Karpas-422 (cell line): ENCODE measurements at regions not wholly inside any gene's neighbourhood (a gene's known extent, or its start where the extent isn't known, plus 50 kb on each side); places are given as distances from the start of the nearest gene placed in this dataset.

ENCODE experiments used
- DNase-seq: peaks from one replicate; pipeline ENCODE4 v3.0.0-alpha.2; 2015
- H2AFZ ChIP-seq: fragments of 200-600 bp; sonication (generic); 2 replicates; pipeline ENCODE4 v1.6.1; 2014; ENCODE audit warnings: antibody characterized with exemption, low read length, mixed read lengths
- H3K27ac ChIP-seq: fragments of 200-600 bp; sonication (generic); 2 replicates; pipeline ENCODE4 v1.5.1; 2014; ENCODE audit warnings: mild to moderate bottlenecking, low read length, moderate library complexity
- H3K27me3 ChIP-seq: fragments of 200-600 bp; sonication (generic); 2 replicates; pipeline ENCODE4 v1.6.1; 2014; ENCODE audit warnings: low read length, mixed read lengths
- H3K36me3 ChIP-seq: fragments of 200-600 bp; sonication (generic); 2 replicates; pipeline ENCODE4 v1.6.1; 2014; ENCODE audit warnings: low read length, mixed read lengths; ENCODE audit not compliant: insufficient read depth
- H3K4me1 ChIP-seq: fragments of 200-600 bp; sonication (generic); 2 replicates; pipeline ENCODE4 v1.6.1; 2014; ENCODE audit warnings: mild to moderate bottlenecking, low read length, mixed read lengths
- H3K4me2 ChIP-seq: fragments of 200-600 bp; sonication (generic); 2 replicates; pipeline ENCODE4 v1.6.1; 2014; ENCODE audit warnings: low read length, low read depth, mild to moderate bottlenecking; ENCODE audit not compliant: poor library complexity, severe bottlenecking
- H3K4me3 ChIP-seq: fragments of 200-600 bp; sonication (generic); 2 replicates; pipeline ENCODE4 v1.5.1; 2014; ENCODE audit warnings: mild to moderate bottlenecking, antibody characterized with exemption, low read length, mixed read lengths
- H3K79me2 ChIP-seq: fragments of 200-600 bp; sonication (generic); 2 replicates; pipeline ENCODE4 v1.6.1; 2014; ENCODE audit warnings: mild to moderate bottlenecking, low read length, mixed read lengths
- H3K9ac ChIP-seq: fragments of 200-600 bp; sonication (generic); 2 replicates; pipeline ENCODE4 v1.6.0; 2014; ENCODE audit warnings: low read length
- H3K9me2 ChIP-seq: fragments of 200-600 bp; sonication (generic), shearing (Covaris generic); replicated peaks from 2 replicates; pipeline ENCODE4 v1.6.0; 2014; ENCODE audit warnings: mild to moderate bottlenecking, low read length, moderate library complexity; ENCODE audit not compliant: insufficient read depth
- H3K9me3 ChIP-seq: fragments of 300-700, 200-600 bp; sonication (generic); 2 replicates; pipeline ENCODE4 v1.6.1; 2014; ENCODE audit warnings: low read length, mixed read lengths
- H4K20me1 ChIP-seq: fragments of 200-600 bp; sonication (generic); 2 replicates; pipeline ENCODE4 v1.6.1; 2014; ENCODE audit warnings: mild to moderate bottlenecking, antibody characterized with exemption, low read length, low read depth; ENCODE audit not compliant: insufficient read depth

DNA sequence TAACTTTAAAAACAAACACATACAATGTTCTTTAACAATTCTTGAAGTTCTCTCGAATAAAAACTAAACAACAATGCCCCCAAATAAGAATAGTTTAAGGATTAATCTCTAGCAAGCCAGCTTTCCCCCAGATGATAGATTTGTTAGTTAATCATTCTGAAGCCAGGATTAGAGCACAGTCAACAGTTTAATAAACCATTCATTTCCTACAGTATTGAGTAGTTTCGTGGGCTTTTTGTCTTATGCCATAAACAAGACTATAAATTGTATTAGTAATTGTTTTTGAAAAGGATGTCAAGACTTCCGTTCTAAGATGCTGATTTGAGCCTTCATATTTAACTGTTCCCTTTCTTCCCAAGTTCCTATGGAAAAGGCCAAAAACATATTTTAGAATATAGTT, 136.6 kb downstream of the PIK3R1 start:
- Histone ChIP-seq H3K27me3 (no peaks in the 10 kb centered on the region), H3K9me2 (no peaks in the 10 kb centered on the region), H3K4me1 (no peaks in the 10 kb centered on the region), H3K36me3 (no peaks in the 10 kb centered on the region), H2AFZ (no peak overlapping the region), H3K4me2 (no peak overlapping the region), H3K4me3 (no peak overlapping the region), H4K20me1 (no peaks in the 10 kb centered on the region), H3K9ac (no peak overlapping the region), H3K27ac (no peak overlapping the region), H3K9me3 (no peaks in the 10 kb centered on the region), H3K79me2 (no peaks in the 10 kb centered on the region)
- DNase-seq: no peak

GRCh38 chr5:68353605-68354004, 138.0 kb downstream of the PIK3R1 start:
- H3K4me3 ChIP-seq: no peak overlapping the region
- H4K20me1 ChIP-seq: no peaks in the 10 kb centered on the region
- H3K79me2 ChIP-seq: no peaks in the 10 kb centered on the region
- no peaks in the 10 kb centered on the region for H3K9me3 ChIP-seq
- DNase-seq: no peak
- H3K36me3 ChIP-seq: no peaks in the 10 kb centered on the region
- H3K9me2 ChIP-seq: no peaks in the 10 kb centered on the region
- no peak overlapping the region for H3K9ac ChIP-seq
- H3K4me2 ChIP-seq: no peak overlapping the region
- H3K4me1 ChIP-seq: no peaks in the 10 kb centered on the region
- no peak overlapping the region for H2AFZ ChIP-seq
- H3K27ac ChIP-seq: no peak overlapping the region
- no peaks in the 10 kb centered on the region for H3K27me3 ChIP-seq

- Histone ChIP-seq H3K27ac (no peak overlapping the region), H3K27me3 (no peaks in the 10 kb centered on the region), H3K9me3 (no peaks in the 10 kb centered on the region), H3K4me3 (no peak overlapping the region), H3K79me2 (no peaks in the 10 kb centered on the region), H3K36me3 (no peaks in the 10 kb centered on the region), H4K20me1 (no peaks in the 10 kb centered on the region), H3K4me2 (no peak overlapping the region), H3K9me2 (no peaks in the 10 kb centered on the region), H3K4me1 (no peaks in the 10 kb centered on the region), H3K9ac (no peak overlapping the region), H2AFZ (no peak overlapping the region)
- DNase-seq: no peak
Measured at GRCh38 chr5:68354315-68354714, 138.8 kb downstream of the PIK3R1 start.

- Histone ChIP-seq H3K9ac (no peak overlapping the region), H3K9me3 (no peaks in the 10 kb centered on the region)
Measured at GRCh38 chr5:68356216-68356615, 140.7 kb downstream of the PIK3R1 start.

DNA sequence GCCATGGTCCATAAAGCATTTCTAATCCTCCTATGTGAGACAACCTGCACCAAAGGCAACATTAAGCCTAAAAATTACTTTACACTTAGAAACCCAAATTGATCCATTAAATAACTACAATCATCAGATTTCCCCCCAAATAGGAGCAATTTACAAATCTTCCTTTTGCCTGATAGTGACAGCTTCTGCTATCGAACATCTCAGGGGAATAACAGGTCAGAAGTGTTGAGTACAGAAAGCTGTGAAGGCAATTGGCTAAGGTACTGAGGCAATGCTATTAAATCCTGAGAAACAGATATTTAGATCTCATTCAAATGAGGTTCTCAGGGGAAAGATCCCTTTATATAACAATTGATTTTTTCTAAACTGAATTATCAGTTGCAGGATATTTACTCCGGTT, 141.1 kb downstream of the PIK3R1 start:
- no peak overlapping the region for H3K4me2 ChIP-seq
- no peaks in the 10 kb centered on the region for H3K36me3 ChIP-seq
- H3K9ac ChIP-seq: no peak overlapping the region
- H4K20me1 ChIP-seq: no peaks in the 10 kb centered on the region
- no peaks in the 10 kb centered on the region for H3K9me2 ChIP-seq
- H3K27ac ChIP-seq: no peak overlapping the region
- DNase-seq: no peak
- no peak overlapping the region for H2AFZ ChIP-seq
- no peaks in the 10 kb centered on the region for H3K9me3 ChIP-seq
- H3K27me3 ChIP-seq: no peaks in the 10 kb centered on the region
- no peaks in the 10 kb centered on the region for H3K79me2 ChIP-seq
- H3K4me1 ChIP-seq: no peaks in the 10 kb centered on the region
- no peak overlapping the region for H3K4me3 ChIP-seq

More at GRCh38 chr5:68356216-68356615, 140.7 kb downstream of the PIK3R1 start:
- no peaks in the 10 kb centered on the region for H3K9me2 ChIP-seq
- H3K36me3 ChIP-seq: no peaks in the 10 kb centered on the region
- H3K27me3 ChIP-seq: no peaks in the 10 kb centered on the region
- no peak overlapping the region for H2AFZ ChIP-seq
- H4K20me1 ChIP-seq: no peaks in the 10 kb centered on the region
- no peak for DNase-seq
- no peak overlapping the region for H3K4me2 ChIP-seq
- no peak overlapping the region for H3K4me3 ChIP-seq
- H3K4me1 ChIP-seq: no peaks in the 10 kb centered on the region
- no peaks in the 10 kb centered on the region for H3K79me2 ChIP-seq
- no peak overlapping the region for H3K27ac ChIP-seq

DNA sequence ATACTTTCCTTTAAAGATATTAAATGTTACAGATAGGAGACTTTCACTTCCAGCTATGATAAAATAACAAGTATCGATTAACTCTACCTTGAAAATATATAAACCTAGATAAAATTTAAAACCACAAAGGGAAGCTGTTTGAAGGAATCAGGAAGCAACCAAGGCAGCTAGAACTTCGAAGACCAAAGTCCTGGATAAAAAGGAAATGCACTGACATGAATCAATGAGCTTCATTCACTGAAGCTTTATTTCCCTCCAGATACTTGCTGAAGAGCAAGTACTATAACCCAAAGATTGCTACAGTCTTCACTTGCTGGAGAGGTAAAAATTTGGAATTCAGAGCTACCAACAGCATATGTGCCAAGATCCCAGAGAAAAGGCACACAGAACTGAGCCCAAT, 144.1 kb downstream of the PIK3R1 start:
- DNase-seq: no peak
- no peaks in the 10 kb centered on the region for H4K20me1 ChIP-seq
- no peaks in the 10 kb centered on the region for H3K79me2 ChIP-seq
- no peak overlapping the region for H3K27ac ChIP-seq
- H3K27me3 ChIP-seq: no peaks in the 10 kb centered on the region
- no peak overlapping the region for H3K9ac ChIP-seq
- H3K36me3 ChIP-seq: no peaks in the 10 kb centered on the region
- H3K4me1 ChIP-seq: no peaks in the 10 kb centered on the region
- no peak overlapping the region for H3K4me2 ChIP-seq
- no peaks in the 10 kb centered on the region for H3K9me3 ChIP-seq
- no peak overlapping the region for H3K4me3 ChIP-seq
- H3K9me2 ChIP-seq: no peaks in the 10 kb centered on the region
- H2AFZ ChIP-seq: no peak overlapping the region

DNA sequence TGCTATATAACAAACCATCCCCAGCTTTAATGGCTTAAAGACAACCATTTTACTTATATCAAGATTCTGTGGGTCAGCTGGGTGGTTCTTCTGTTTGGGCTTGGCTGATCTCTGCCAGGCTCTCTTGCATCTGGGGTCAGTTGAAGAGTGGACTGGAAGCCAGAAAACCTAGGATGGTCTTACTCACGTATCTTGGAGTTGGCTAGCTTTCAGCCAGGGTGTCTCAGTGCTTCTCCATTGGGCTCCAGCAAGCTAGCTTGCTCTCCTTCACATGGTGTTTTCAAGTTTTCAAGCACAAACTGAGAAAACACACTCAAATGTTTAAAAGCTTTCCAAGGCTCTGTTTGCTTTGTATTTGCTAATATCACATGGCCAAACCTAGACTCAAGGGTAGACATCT, 146.8 kb downstream of the PIK3R1 start:
- no peaks in the 10 kb centered on the region for H4K20me1 ChIP-seq
- H3K4me3 ChIP-seq: no peak overlapping the region
- no peak overlapping the region for H2AFZ ChIP-seq
- no peaks in the 10 kb centered on the region for H3K79me2 ChIP-seq
- H3K4me2 ChIP-seq: no peak overlapping the region
- H3K9me3 ChIP-seq: no peaks in the 10 kb centered on the region
- no peak overlapping the region for H3K27ac ChIP-seq
- no peaks in the 10 kb centered on the region for H3K27me3 ChIP-seq
- H3K4me1 ChIP-seq: no peaks in the 10 kb centered on the region
- H3K9me2 ChIP-seq: no peaks in the 10 kb centered on the region
- no peak for DNase-seq
- no peaks in the 10 kb centered on the region for H3K36me3 ChIP-seq
- H3K9ac ChIP-seq: no peak overlapping the region

DNA sequence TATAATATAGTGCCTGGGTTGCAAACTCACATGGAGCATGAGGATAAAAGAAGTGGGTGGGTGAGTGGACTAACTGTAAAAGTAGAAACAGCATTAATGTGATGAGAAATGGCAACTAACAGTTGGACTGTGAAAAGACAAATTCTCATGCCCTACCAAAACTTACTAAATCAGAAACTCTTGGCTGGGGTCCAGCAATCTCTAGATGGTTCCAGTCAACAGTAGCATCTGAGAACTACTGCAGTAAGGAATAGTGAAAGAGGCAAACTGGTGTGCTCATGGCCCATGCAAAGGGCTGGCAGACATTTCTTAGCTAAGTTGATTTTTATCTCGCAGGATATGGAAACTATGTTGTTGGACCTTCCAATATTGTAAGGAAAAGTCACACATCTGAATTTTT, 150.3 kb downstream of the PIK3R1 start:
- Histone ChIP-seq H2AFZ (no peak overlapping the region), H3K36me3 (no peaks in the 10 kb centered on the region), H3K4me3 (no peak overlapping the region), H4K20me1 (no peaks in the 10 kb centered on the region), H3K27me3 (no peaks in the 10 kb centered on the region), H3K27ac (no peak overlapping the region), H3K4me1 (no peaks in the 10 kb centered on the region), H3K79me2 (no peaks in the 10 kb centered on the region), H3K9me2 (no peaks in the 10 kb centered on the region), H3K9ac (no peak overlapping the region), H3K4me2 (no peak overlapping the region), H3K9me3 (no peaks in the 10 kb centered on the region)
- no peak for DNase-seq

DNA sequence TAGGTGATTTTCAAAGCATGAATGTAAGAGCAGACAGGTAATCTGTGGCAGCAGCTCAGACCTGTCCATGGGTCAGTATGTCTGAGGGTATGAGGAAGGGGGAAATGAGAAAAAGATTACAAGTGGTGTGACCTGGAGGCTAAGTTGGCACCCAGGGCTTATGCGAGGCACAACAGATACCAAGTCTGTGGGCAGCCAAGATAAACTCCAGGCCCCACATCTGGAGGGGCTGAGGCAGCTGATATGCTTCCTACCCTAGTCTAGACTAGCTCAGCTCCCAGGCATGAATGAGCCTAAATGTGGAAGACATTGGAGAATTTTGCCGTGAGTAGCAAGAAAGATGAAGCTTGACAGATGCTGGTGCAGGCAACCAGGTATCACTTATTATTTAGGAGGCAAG, 151.7 kb downstream of the PIK3R1 start:
- no peak for DNase-seq

More for the DNA sequence above, 151.7 kb downstream of the PIK3R1 start:
- Histone ChIP-seq H3K36me3 (no peaks in the 10 kb centered on the region), H3K9ac (no peak overlapping the region), H3K4me1 (no peaks in the 10 kb centered on the region), H3K4me2 (no peak overlapping the region), H3K27ac (no peak overlapping the region), H3K9me2 (no peaks in the 10 kb centered on the region), H4K20me1 (no peaks in the 10 kb centered on the region), H3K4me3 (no peak overlapping the region), H3K27me3 (no peaks in the 10 kb centered on the region), H3K79me2 (no peaks in the 10 kb centered on the region), H3K9me3 (no peaks in the 10 kb centered on the region), H2AFZ (no peak overlapping the region)
